SHP77 (cell line): ENCODE measurements at regions not wholly inside any gene's neighbourhood (a gene's known extent, or its start where the extent isn't known, plus 50 kb on each side); places are given as distances from the start of the nearest gene placed in this dataset.

Experiments
- DNase-seq, 2 experiments: peaks; one replicate each; lab custom pipeline; 2025; lab: John Stamatoyannopoulos, UW

DNA sequence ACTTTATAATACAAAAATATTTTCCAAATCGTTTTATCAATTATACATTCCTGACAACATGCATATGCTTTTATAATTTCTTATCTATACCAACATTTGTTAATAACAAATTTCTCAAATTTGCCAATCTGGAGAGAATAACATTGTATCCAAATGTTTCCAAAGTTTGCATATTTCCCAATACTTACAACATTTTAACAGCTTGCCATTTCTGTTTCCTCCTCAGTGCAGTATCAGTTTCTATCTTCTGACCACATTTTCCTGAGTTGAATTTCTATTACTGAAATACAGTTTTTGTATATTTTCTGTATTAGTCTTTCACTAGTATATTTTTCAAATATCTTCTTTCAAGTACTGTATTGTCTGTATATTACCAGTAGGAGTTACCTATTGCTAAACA lies 1594.3 kb downstream of the PLA2G4A start:
- DNase-seq: no peak

DNA sequence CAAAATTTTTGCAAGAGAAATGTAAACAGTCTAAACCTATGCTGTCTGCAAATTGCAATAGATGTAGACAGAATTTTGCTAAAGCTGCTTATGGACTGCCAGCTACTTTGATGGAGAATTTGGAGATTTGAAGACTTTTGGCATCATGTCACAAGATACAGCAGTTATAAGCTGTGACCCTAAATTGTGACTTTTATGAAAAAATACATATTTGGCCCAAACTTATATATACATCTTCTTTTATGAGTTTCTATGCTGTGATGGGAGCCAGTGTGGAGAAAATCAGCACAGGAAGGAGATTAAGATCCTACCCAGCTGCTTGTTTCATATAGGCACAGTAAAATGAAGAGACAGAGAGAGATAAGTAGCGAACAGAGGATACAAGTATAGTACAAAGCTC lies 1595.4 kb downstream of the PLA2G4A start:
- DNase-seq: no peak

DNA sequence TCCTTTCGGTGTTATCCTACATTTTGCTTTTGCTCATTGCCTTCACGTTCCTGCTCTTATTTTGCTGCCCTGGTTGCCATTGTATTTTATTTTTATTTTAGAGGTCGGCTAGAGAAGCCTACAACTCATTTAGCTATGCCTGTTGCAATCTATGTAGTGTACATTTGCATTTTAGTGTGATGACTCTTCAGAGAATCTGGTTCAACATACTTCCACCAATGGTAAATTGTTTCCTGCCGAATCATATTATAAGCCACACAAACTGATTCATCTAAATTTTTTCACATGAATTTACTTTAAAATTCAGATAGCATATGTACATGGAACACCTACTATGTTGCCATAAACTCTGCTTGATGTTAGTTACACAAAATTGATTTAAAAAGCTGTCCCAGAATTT lies 1596.9 kb downstream of the PLA2G4A start:
- DNase-seq: no peak

DNA sequence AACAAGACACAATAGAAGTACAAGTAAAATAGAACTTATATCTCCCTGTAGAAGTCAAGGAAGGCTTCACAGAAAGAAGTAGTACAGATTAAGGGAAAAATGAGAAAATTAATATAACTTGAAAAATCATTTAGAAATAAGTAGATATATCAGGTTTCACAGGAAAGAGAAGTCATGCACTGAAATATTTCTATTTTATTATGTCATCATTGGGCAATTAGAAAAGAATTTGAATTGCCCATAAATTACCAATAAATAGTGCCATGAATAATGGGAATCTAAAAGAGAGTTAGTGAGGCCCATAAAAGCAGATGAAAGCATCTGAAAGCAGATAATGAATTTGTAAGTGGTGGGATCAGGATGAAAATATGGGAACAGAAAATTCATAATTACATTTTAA lies 1597.8 kb downstream of the PLA2G4A start:
- DNase-seq: no peak

DNA sequence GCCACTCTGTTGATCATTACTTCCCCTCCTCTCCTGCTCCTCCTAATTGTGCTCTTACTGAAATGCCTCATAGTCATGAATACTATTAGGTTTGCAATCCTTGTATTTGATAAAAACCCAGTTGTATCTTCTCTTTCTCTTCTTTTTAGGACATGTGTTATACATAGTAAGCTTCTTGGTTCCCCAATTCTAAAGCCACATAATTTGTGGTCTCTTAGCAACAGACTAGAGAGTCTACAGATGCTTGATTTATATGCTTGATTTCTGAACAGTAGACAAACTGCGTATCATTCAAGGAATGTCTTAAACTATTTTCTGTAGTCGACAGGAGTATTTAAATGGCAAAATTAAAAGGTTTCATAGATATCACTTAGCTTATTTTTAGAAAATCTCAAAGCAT lies 1598.9 kb downstream of the PLA2G4A start:
- DNase-seq: no peak

DNA sequence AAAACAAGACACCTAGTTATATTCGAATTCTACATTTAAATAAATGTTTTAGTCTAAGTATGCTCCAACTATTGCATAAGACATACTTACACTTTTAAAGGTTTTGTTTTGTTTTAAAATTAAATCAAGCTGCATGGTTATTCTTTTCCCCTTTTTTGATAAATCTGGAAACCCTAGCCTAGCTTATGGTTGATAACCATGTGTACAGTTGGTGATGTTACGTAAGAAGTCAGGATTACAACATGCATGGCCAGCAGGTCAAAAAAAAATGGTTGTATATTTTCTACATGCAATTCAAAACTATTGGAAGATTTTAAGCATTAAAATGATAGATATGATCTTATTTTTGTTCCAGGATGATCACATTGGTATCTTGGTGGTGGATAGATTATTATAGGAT lies 1600.6 kb downstream of the PLA2G4A start:
- DNase-seq: no peak

DNA sequence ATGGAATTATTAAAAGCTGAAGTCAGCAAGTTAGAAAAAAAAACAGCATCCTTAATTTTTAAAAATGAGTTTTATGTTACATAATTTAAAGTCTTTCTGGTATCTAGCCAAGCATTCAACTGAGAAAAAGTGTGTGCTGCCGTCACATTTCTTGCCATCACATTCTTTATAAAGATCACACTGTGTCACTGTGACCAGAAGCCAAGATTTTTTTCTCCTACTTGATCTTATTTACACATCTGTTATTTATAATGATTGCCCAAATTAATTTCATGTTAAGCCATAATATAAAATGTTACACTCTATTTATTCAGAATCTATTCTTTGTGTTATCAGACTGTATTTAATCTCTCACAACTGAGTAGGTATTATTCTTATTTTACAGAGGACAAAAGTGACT lies 1603.7 kb downstream of the PLA2G4A start:
- DNase-seq: no peak

DNA sequence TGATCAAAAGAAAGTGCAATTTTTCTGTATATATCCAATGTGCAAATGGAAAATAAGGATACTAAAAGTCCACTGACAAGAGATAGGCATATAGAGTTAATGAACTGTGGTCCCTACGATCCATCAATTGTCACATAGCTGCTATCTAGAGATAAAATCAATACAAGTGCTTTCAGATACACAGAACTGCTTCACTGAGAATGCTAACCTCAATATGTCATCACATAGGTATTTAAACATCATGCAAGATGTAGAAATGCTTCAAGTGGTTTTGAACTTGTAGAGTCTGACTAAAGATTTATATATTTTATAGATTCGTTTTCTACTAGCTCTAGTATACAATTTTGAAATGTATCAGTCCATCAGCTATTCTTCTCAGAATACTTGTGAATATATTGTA lies 1604.7 kb downstream of the PLA2G4A start:
- no peak for DNase-seq

DNA sequence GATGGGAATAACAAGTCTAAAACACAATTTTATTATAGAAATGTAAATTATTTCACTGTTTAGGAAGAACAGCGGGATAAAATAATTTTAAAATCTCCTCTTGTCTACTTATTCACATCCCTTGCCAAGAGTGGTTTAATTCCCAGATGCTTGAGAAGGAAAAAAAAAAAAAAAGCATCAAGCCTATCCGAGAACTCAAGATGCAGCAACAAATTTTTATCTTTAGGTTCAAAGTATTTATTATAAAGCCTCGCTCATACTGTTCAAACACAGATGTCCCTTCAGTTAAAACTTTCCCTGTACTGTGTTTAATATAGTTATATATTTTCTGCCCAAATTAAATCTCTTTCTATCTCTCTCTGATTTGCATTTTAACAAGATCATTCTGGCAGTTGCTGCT lies 1615.8 kb downstream of the PLA2G4A start:
- DNase-seq: no peak

DNA sequence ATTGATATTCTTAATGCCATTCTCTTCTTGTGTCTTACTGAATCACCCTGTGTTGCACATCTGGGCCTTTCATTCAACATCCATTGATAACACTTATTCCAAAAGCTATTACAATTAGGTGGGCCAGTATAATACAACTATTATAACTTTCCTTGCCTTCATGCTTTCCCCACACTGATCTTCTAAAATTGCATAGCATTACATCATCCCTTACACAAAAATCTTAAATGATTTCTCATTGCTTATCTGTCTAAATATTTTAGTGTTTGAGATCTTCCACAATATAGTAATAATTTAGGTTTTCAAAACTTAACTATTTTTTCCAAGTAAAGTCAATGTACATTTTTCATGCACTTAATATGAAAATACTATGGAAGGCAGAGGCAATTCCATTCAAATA lies 1634.1 kb downstream of the PLA2G4A start:
- no peak for DNase-seq

DNA sequence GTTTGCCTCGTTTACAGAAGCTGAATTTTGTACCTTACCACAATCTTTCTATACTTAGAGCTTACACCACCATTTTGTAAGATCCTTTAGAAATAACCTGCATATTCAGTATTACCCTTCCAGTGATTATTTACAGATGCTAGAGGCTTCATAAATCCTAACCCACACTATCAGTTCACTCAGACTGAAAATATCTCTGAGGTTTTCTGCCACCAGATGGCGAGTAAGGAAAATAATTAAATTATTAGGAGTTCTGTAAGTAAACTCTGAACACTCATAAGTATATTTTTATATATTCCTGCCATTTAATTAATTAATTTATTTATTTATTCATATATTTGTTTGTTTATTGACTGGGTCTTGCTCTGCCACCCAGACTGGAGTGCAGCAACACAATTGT lies 1635.2 kb downstream of the PLA2G4A start:
- no peak for DNase-seq

DNA sequence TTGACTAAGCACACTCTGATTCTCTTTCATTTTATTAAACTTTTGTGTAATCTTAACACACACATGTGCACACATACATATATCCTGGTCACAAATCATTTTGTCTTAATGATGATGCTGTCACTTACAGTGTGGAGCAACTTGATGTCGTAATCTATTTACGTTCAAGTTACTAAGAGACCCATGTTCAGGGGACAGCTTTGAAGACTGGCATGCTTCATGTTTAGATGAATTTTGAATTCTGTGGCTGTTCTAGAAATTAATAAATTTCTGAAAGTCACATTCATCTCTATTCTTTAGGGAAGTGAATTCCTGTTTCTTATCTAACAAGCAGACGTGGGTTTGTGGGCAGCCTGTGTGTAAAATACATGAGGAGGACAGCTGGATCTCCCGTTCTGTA lies 1637.8 kb downstream of the PLA2G4A start:
- DNase-seq: no peak

DNA sequence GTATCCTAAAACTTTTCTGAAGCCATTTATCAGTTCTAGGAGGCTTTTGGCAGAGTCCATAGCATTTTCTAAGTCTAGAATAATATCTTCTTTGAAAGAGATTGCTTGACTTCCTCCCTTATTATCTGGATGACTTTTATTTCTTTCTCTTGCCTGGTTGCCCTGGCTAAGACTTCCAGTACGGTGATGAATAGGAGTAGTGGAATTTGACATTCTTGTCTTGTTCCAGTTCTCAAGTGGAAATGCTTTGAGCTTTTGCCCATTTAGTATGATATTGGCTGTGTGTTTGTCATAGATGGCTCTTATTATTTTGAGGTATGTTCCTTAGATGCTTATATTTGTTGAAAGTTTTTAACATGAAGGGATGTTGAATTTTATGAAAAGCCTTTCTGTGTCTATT lies 1647.9 kb downstream of the PLA2G4A start:
- DNase-seq: no peak

DNA sequence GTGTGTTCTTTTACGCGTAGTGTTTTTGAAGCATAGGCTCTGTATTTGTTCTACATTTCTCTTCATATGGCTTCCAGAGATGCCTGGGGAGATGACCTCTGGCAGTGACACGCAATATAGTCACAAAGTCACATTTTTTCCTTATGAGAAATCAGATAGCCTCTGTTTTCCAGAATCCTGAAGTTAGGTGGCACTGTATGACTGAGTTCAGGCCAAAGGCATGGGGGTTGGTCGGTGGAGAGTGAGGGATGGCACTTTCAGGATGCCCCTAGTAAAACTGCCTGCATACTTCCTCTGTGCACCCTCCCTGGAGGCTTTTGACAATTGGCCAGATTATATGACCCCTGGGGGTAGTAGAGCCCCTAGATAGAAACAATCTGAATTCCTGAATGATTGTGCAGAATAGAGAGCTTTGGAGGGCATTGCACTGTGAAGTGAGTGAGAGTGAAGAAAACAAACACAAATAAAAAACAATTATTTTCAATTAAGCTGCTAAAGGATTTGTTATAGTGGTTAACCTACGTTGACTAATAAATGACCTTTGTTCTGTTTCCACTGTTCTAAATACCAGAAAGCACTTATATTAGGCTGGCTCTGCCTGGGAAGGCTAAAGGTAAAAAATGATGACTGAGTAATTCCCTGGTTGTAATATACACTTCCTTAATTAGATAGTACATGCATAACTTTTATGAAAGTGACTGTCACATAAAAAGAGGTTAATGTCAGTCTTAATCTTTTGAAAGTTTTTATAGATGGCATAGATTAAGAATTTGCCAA lies 1660.8 kb downstream of the PLA2G4A start:
- no peak for DNase-seq

DNA sequence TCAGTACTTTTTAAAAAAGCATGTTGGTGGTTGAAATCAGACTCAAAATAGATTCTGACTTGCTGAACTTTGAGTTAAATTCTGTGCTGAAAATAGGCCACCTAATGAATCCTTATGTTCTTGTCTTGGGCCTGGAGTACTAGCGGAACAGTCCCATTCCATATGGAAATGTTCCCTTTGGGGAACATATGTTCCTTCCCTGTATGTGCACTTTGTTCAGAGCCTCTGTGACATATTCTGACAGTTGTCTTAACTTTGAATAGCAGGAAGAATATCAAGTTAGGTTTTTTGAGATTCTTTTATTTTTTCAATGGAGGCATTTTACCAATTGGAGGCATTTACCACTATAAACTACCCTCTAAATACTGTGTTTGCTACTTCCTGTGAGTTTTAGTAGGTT lies 1667.8 kb downstream of the PLA2G4A start:
- DNase-seq: no peak

DNA sequence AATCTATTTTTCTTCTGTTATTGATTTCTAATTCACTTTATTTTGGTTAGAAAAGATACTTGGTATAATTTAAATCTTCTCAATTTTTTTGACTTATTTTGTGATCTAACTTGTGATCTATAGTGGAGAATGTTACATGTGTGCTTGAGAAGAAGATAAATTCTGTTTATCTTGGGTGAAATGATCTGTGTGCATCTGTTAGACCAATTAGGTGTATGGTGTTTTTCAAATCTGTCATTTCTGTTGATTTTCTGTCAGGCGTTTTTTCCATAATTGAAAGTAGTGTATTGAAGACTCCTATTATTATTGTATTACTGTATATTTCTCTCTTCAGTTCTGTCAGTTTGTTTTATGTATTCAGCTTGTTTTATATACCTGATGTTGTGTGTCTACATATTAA lies 1668.3 kb downstream of the PLA2G4A start:
- no peak for DNase-seq

DNA sequence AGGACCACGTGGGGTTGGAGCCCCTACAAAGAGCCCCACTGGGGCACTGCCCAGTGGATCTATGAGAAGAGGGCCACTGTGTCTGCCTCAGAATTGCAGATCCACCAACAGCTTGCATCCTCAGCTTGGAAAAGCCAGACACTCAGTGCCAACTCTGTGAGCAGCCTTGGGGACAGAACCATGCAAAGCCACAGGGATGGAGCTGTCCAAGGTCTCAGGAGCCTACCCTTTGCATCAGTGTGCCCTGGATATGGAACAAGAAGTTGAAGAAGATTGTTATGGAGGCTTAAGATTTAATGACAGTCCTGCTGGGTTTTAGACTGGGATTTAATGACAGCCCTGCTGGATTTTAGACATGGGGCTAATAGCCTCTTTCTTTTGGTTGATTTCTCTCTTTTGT lies 1670.9 kb downstream of the PLA2G4A start:
- no peak for DNase-seq

DNA sequence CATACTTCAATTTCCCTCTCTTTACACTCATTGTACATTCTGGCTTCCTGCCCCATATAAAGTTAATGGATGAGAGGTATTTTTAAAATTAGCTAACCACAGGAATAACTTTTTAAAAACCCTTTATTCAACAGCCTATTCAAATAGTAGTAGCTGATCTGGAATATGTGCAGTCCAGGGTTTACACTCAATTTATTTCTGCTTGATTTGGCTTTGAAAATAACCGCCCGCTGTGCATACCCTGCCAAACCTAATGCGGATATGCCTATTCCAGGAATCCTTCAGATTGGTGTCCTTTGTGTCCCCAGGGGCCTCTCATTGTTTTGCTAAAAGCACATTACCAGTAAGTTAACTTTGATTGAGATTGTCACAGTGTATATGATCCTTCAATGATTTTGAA lies 1686.2 kb downstream of the PLA2G4A start:
- no peak for DNase-seq

DNA sequence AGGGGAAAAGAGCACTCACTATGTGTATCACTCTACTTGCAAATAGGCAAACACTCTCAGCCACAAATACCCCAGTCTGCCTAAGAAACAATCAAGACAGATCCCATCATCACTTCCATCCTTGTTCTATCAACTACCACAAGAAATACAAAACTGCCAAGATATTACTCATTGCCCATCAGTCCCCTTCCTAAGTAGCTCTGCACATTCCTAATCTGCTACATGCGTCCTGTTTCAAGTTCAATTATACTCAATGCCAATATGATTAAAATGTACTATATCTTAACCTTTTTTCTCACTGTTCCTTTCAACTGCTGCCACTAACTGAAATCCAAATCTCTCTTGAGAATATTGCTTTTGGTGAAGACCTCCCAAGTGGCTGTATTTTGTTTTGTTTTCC lies 1688.4 kb downstream of the PLA2G4A start:
- DNase-seq: no peak

DNA sequence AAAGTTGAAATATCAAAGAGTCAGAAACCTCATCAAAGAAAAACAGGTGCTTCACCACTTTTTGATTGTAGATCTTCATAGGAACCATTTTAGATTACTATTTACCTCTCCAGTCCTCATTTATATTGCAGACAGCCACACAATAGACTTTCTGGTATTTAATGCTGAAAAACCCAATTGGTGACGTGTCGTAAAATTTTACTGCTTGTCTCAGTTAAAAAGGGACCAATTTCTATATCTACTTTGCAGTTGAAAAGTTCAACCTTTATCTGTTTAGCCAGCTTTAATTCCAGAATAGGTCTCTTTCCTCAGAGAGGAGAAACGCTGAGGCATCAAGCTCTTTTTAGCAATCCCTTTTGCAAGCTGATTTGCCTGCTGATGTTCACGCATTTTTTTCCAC lies 1722.4 kb downstream of the PLA2G4A start:
- no peak for DNase-seq

DNA sequence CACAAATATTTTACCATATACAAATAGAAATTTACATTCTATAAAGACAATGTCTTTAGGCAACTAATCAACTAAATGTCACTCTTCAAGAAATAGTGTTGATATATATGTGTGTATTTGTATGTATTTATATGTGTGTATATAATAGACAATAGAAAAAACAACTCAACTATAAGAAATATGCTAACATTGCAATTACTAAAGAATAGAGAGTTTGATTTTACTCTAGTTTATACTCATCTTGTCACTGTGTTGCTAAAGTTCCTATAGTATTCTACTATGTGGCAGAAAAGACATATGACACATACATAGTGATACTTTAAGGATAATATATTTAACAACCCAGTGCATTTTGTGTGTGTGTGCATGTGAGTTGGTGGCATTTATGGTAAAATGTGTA lies 1728.3 kb downstream of the PLA2G4A start:
- DNase-seq: no peak

DNA sequence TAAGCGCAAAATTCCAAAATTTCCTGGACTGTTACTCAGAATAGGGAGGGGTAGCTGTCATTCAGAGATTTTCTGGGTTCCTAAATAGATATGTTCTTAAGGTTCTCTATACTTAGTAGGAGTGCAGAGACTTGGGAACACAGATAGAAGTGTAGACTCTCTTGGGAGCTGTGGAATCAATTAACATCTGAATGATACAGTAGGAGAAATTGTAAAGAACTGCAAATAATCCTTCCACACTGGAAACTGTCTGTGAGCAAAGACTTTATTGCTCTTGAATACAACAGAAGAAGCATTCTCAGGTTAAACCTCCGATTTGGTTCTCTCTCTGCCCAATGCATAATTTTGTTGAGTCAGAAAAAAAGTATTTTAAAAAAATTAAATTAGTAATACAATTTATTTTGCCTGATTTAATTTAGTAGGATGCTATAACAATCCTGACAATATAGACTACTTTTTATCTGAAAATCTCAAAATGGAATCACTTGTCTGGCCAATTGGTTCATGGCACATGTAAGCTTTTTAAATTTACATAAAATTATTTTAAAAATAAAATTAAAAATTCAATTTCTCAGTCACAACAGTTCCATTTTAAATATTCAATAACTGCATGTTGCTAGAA lies 1754.3 kb downstream of the PLA2G4A start:
- DNase-seq: no peak

DNA sequence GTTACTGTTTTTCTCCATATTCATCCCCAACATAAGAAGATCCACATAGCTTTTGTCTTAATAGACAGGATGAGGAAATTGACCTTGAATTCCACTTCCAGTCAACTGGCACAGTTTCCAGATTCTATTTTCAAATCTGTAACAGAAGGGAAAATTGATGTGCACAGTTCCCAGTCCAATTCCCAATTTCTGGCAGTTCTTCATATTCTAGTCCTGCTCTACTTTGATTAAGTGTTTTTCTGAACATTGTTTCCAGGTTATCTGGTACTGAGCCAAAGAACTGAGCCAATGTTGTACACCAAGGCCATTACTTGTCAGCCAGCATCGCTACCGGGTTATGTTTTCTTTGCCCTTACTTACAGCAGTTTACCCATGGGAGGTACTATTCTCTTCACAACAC lies 1755.4 kb downstream of the PLA2G4A start:
- DNase-seq: no peak

DNA sequence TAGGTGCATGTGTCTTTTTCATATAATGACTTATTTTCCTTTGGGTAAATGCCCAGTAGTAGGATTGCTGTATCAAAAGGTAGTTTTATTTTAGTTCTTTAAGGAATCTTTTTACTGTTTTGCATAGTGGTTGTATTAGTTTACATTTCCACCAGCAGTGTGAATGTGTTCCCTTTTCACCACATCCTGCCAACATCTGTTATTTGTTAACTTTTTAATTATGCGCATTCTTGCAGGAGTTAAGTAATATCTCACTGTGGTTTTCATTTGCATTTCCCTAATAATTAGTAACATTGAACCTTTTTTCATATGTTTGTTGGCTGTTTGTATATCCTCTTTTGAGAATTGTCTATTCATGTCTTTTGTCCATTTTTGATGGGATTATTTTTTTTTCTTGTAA lies 1761.9 kb downstream of the PLA2G4A start:
- DNase-seq: no peak
